ENCODE measurements at regions not wholly inside any gene's neighbourhood (a gene's known extent, or its start where the extent isn't known, plus 50 kb on each side); places are given as distances from the start of the nearest gene placed in this dataset.
A peak's percentile ranks its signal among the peaks of the same experiment; 100 is the strongest.
"Not testable (repeated sequence)": the region's sequence is repeated elsewhere in the genome, so short reads cannot be mapped to it uniquely, and the experiment has no call there.

DNA sequence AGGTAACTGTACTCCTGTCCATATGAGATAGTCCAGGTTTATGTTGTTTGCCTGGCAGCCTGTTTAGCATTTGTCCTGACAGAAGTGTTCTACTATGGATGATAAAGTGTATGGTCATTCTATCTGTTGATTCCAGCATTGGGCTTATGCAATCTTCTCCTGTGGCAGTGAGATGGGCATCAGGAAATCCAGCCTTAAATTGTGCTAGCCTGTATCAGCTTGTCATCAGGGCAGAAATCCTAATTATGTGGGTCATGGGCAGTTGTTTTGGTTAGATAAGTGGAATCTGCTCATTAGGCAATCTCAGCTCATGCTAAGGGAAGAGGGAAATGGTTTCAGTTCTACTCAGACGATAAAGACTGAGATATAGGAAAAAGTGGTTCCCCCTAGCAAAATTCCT, 247.4 kb upstream of the CHD1 start (continued):
- TF ChIP-seq, protein P1, sequence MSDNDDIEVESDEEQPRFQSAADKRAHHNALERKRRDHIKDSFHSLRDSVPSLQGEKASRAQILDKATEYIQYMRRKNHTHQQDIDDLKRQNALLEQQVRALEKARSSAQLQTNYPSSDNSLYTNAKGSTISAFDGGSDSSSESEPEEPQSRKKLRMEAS (IDR thresholded peaks at IDR 0.05; ENCODE audit: low read depth), result no peak
- TF ChIP-seq IRF3 (IDR thresholded peaks at IDR 0.05; ENCODE audit: low read depth, low read length), result no peak

DNA sequence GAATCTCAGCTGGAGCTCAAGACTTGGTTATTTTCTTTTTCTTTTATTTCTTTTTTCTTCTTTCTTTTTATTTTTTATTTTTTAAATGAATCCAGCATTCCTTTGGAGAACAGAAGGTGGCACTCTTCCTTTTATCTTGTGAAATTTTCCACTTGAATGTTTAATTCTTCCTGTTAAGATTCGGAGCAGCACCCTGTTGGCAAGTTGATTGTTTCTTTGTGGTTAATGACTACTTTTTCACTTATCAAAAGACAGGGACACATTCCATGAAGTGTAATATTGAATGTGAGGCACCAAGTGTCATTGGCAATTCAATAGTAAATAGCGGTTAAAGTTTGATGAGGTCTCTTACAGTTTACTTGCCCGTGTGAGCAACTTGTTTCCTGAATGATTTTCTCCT, 240.5 kb upstream of the CHD1 start:
- H3K36me3 ChIP-seq (replicated peaks in 1 of 2; ENCODE audit: control insufficient read depth in 1 of 2, insufficient read depth in 2 of 2, low read length in 1 of 2), result no peaks in the 10 kb centered on the region
- H3K27ac ChIP-seq (ENCODE audit: low read depth in 2 of 2, low read length in 1 of 2), result no peak overlapping the region
- no peak overlapping the region for H3K4me2 ChIP-seq
- no peak for DNase-seq
- H3K9ac ChIP-seq, result no peak overlapping the region
- H3K79me2 ChIP-seq (ENCODE audit: insufficient read depth), result no peaks in the 10 kb centered on the region
- WGBS (ENCODE audit: low lambda C conversion rate), result 59% methylated on average over 3 of the region's 3 CpGs
- H3K4me3 ChIP-seq (ENCODE audit: low read depth in 2 of 2, low read length in 1 of 2), result no peak overlapping the region
- no peaks in the 10 kb centered on the region for H4K20me1 ChIP-seq (ENCODE audit: insufficient read depth)
- TF ChIP-seq IRF3 (IDR thresholded peaks at IDR 0.05; ENCODE audit: low read depth, low read length) (no peak), SIN3A (IDR thresholded peaks at IDR 0.05; ENCODE audit: borderline replicate concordance, low read depth, low read length) (no peak), YY1 (IDR thresholded peaks at IDR 0.05; ENCODE audit: low read depth) (no peak), RAD21 (IDR thresholded peaks at IDR 0.05; ENCODE audit: low read length) (peak; percentile 24; the same call in 1 of the 2 replicates), USF1 (IDR thresholded peaks at IDR 0.05; ENCODE audit: borderline replicate concordance, low read depth) (no peak), CHD2 (IDR thresholded peaks at IDR 0.05; ENCODE audit: low read length, partially characterized antibody) (no peak), CTCF (IDR thresholded peaks at IDR 0.05) (peak; percentile 45; the same call in 1 of the 2 replicates), TAF1 (IDR thresholded peaks at IDR 0.05; ENCODE audit: borderline replicate concordance, low read depth, low read length) (no peak), NFIC (IDR thresholded peaks at IDR 0.05; ENCODE audit: borderline replicate concordance) (no peak), RCOR1 (IDR thresholded peaks at IDR 0.05; ENCODE audit: low read length) (no peak), FOSL2 (IDR thresholded peaks at IDR 0.05; ENCODE audit: borderline replicate concordance, low read depth) (no peak)
- TF ChIP-seq, protein P2, sequence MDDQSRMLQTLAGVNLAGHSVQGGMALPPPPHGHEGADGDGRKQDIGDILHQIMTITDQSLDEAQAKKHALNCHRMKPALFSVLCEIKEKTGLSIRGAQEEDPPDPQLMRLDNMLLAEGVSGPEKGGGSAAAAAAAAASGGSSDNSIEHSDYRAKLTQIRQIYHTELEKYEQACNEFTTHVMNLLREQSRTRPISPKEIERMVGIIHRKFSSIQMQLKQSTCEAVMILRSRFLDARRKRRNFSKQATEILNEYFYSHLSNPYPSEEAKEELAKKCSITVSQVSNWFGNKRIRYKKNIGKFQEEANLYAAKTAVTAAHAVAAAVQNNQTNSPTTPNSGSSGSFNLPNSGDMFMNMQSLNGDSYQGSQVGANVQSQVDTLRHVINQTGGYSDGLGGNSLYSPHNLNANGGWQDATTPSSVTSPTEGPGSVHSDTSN (IDR thresholded peaks at IDR 0.05), result no peak
- TF ChIP-seq, protein P1 (IDR thresholded peaks at IDR 0.05; ENCODE audit: low read depth), result no peak
- H3K9me3 ChIP-seq, result no peaks in the 10 kb centered on the region
- H3K4me1 ChIP-seq (ENCODE audit: control insufficient read depth in 1 of 2, insufficient read depth in 2 of 2, low read depth in 1 of 2, low read length in 1 of 2), result no peaks in the 10 kb centered on the region
- ChIA-PET POLR2A (no interaction called here), CTCF (no interaction called here)
- no peaks in the 10 kb centered on the region for H3F3A ChIP-seq (replicated peaks; ENCODE audit: insufficient read depth)
- H3K9me2 ChIP-seq, result no peaks in the 10 kb centered on the region
- H3K27me3 ChIP-seq (ENCODE audit: insufficient read depth), result no peaks in the 10 kb centered on the region; the same call in 1 of the 2 replicates
- no peak overlapping the region for H2AFZ ChIP-seq (ENCODE audit: low read depth)

GRCh38 chr5:99161538-99161937, 232.7 kb upstream of the CHD1 start:
- H3K27ac ChIP-seq (ENCODE audit: low read depth in 2 of 2, low read length in 1 of 2); H3F3A ChIP-seq (replicated peaks; ENCODE audit: insufficient read depth); H4K20me1 ChIP-seq (ENCODE audit: insufficient read depth); H3K4me1 ChIP-seq (ENCODE audit: control insufficient read depth in 1 of 2, insufficient read depth in 2 of 2, low read depth in 1 of 2, low read length in 1 of 2); H3K27me3 ChIP-seq (ENCODE audit: insufficient read depth); H3K36me3 ChIP-seq (replicated peaks in 1 of 2; ENCODE audit: control insufficient read depth in 1 of 2, insufficient read depth in 2 of 2, low read length in 1 of 2); H3K9me3 ChIP-seq; DNase-seq; H3K4me3 ChIP-seq (ENCODE audit: low read depth in 2 of 2, low read length in 1 of 2); H3K9ac ChIP-seq; H3K4me2 ChIP-seq; H3K9me2 ChIP-seq; POLR2A ChIA-PET; H2AFZ ChIP-seq (ENCODE audit: low read depth); H3K79me2 ChIP-seq (ENCODE audit: insufficient read depth): not testable (repeated sequence)
- CTCF ChIA-PET, result interaction anchor here (1.2 kb wide), 1 partner anchor 57 kb away, joined by 3 read pairs; no protein-coding TSS in a partner anchor
- WGBS (ENCODE audit: low lambda C conversion rate), result 45% methylated on average over 4 of the region's 4 CpGs

All from SK-N-SH (cell line).